ENCODE measurements at regions not wholly inside any gene's neighbourhood (a gene's known extent, or its start where the extent isn't known, plus 50 kb on each side); places are given as distances from the start of the nearest gene placed in this dataset.
A peak's percentile ranks its signal among the peaks of the same experiment; 100 is the strongest.

DNA sequence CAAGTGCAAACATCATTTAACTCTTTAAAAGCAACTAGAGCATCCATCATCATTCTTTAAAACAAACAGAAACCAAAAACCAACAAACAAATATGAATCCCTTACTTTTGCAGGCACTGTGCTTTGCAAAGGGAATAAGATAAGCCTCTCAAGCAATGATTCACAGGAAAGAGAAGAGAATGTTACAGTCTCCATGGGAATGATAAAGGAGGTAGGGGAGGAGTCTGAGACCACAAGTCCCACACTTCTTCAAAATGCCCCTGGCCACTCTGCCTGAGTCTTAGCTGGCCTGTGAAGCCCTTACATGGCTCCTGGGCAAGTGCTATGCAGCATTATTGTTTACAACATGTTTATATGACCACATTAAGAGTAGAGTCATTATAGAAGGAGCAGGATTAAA, 257.7 kb upstream of the MARCKS start:
- no peak for DNase-seq

DNA sequence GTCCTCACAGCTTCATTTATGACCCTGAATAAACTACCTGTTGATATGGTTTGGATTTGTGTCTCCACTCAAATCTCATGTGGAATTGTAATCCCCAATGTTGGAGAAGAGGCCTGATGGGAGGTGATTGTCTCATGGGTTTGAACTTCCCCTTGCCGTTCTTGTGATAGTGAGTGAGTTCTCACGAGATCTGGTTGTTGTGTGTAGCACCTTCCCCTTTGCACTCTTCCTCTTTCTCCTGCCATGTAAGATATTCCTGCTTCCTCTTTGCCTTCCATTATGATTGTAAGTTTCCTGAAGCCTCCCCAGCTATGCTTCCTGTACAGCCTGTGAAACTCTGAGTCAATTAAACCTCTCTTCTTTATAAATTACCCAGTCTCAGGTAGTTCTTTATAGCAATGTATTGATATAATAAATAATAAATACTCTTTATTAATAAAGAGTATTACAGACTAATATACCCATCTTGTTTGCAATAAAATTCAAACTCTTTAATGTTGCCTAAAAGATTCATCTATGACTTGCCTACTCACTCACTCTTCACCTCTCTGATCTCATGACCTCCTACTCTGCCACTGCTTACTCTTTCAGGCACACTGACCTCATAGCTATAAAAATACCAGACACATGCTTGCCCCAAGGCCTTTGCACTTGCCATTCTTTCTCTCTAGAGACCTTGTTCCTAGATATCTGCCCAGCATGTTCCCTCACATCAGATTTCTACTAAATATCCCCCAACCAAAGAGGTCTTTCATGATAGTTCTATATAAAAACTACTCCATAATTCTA, 256.4 kb upstream of the MARCKS start:
- DNase-seq: peak; percentile 62

DNA sequence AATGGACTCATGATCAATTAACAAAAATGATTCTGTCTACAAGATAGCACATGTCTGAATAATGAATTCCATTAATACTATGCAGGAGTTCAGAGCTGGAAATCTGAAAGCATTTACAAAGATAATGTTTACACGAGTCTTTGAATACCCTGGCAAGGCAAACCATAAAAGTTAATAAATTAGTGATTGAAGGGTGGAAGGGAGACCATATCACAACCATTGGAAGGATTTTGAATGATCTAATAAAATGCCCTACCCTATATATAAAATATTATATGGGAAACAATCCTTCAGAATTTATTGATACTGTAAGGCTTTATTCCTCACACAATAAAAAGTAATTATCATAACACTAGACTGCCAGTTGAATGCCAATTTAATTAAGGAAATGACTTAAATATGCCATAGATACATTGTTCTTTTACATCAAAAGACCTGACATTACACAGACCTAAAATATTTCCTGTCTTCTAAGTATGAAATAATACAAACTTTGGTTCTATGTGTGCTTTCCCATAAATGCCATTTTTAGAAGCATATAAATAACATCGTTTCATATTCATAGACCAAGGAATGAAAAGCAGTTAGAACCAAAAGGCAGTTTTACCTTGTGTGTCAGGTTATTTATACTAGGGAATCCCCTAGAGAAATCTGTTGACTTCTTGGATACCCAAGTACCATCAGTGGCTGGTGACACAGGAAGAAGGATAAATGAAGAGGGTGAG, 249.2 kb upstream of the MARCKS start:
- no peak for DNase-seq

DNA sequence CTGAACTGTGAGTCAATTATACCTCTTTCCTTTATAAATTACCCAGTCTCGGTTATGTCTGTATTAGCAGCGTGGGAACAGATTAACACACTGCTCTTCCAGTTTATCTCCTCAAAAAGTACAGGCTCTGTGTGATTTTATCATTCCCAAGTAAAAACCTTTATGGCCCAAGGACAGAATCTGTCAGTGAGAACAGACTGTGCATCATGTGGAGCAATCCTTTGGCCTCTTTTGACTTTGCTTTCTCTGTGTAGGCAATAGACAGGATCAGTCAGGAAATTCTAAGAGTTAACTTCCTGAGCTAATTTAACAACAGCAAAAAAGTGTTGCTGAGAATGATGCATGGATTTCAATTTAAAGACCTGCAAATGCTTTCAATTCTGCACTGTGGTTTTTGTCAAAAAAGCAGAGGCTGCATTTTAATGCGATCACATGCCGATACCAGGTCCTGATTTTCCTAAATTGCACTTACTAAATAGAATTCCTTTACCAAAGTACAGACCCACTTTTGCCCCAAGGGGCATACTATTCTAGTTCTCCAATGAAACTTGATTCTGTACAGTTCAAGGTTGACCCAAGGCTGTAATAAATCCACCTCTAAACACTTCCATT, 246.7 kb upstream of the MARCKS start:
- DNase-seq: no peak

DNA sequence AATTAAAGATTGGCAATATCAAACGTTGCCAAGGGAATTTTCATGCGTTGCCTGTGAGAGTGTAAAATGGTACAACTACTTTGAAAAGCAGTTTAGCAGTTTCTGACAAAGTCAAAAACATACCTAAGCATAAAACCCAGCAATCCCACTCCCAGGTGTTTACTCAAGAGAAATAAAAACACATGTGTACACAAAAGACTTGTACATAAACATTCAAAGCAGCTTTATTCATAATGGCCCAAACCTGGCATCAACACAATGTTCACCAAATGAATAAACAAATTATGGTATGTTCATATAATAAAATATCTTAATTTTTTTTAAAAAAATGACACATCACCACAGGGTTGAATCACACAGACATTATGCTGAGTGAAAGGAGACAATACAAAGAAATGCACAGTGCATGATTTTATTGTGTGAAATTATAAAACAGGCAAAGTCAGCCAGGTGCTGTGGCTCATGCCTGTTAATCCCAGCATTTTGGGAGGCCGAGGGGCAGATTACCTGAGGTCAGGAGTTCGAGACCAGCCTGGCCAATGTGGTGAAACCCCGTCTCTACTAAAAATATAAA, 240.4 kb upstream of the MARCKS start:
- DNase-seq: no peak

DNA sequence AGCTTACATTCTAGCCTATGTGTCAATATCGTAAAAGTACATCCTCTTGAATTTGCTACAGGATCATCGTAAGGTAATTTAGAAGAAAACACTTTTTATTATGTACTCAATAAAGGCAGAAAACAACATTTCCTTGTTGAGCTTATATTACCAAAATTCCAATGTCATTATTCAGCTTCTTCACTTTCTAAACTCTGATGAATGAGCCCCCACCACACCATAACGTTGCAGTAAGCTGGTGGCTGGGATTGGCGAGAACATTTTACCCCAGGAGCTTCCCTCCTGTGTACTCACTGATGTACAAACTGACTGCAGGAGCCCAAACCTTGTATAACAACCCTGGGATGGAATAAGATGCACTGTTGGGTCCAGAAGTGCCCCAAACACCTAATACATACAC, 238.1 kb upstream of the MARCKS start:
- no peak for DNase-seq

DNA sequence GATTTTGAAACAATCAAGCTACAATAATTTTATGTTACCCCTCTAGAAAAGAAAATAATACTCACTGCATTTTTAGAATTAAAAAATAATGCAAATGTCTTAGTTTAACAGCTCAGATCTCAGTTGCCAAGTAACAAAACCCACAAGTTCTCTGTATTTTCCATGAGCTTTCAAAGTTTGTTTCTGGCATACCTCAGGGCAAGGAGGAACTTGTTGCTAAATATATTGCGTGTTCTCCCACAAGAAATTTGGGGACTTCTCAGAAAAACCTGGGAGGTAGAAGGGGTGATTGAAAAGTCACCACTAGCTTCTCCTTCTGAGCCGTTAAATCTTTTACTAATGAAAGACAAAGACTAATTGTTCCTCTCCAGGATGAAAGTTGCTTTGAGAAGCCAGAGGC, 236.8 kb upstream of the MARCKS start:
- no peak for DNase-seq

DNA sequence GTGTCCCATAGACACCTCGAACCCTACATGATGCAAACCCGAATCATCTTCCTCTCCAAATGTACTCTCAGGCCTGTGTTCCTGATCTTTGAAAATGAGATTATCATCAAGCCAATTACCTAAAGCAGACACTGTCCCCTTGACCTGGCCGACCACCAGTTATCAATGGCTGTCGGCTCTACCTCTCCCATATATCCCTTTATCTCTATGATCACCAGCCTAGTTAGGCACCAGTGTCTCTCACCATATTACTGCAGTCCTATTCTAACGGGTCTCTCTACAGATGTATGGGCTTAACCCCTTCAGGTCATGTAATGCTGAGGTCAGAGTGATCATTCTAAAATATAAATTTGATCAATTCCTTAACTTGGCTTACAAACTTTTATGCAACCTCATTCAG, 234.9 kb upstream of the MARCKS start:
- no peak for DNase-seq

DNA sequence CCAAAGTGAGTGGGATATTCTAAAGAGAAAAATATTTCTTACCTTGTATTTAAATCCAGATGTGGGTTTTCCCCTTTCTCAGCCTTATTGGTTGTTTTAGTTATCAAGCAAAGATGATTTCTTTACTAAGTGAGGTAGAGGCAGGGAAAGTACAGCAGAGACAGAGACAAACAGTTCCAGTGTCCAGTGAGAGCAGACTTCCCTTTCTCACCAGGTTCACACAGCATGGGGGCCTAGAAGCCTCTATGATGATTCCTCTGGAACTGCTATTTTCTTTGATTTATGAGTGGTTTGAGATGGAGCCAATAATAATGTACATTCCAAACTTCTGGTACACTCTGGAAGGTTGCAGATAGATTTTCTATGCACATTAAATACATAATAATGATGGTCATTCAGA, 234.0 kb upstream of the MARCKS start:
- DNase-seq: no peak

DNA sequence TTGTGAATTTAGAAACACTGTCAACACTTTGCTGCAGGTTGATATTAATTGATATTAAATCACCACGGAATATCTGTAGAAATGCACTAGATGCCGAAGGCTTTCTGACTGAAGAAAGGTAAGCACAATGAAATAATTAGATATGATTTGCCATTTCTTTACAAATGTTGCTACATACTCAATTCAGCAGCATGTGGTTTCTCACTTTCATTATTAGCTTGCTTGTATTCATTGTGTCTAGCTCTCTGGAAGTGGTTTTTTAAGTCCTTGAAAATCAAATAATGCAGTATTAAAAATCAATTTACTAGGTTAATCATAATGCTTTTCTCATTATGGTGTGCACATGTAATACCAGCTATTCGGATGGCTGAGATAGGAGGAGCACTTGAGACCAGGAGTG, 231.3 kb upstream of the MARCKS start:
- no peak for DNase-seq

DNA sequence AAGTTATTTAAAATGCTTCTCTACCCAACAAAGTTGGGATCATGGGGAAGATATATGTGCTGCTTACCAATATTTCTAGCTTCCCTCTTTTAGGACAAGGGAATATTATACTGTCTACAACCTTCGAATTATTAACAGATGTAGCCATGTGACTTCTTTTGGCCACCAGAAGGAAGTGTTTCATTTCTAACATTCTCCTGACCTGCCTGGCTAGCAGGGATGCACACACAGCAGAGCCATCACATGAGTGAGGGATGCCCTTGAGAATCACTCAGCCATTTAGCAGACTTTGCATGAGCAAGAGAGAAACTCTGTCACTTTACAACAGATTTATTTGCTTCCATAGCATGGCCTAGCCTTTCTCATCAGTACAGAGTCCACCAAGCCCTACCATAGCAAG, 230.7 kb upstream of the MARCKS start:
- no peak for DNase-seq

DNA sequence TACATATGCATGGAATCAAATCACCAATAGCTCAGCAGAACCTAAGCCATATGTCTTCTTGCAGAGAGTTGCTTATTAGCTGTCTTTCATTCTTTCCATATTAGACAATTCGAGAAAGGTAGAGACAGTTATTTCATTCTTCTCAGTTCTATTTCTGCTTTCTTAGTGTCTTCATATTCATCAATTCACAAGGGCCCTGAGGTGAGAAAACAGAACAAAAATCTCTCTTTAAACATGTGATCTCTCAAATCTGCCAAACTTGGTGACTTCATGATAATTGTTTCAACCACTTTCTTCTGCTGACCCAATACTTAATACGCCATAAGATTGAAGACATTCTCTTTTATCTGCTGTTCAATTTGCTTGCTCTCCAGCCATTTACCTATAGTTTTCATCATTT, 229.7 kb upstream of the MARCKS start:
- no peak for DNase-seq

DNA sequence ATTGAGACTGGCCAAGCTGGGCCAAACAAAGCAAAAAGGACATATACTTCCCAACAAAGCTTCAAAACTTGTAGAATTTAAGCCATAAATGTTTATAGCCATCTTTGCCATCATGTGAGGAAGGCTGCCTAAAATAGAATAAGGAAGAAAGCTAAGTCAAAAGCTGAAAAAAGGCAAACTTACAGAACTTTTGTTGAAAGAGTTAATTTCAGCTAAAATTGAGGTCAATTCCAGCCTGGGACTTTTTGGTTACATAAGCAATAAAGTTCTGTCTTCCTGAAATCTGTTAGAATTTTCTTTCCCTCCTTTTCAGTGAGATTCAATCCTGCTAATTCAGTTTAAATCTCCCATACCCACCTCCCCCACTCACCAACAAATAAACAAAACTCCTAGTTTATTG, 227.9 kb upstream of the MARCKS start:
- DNase-seq: no peak

DNA sequence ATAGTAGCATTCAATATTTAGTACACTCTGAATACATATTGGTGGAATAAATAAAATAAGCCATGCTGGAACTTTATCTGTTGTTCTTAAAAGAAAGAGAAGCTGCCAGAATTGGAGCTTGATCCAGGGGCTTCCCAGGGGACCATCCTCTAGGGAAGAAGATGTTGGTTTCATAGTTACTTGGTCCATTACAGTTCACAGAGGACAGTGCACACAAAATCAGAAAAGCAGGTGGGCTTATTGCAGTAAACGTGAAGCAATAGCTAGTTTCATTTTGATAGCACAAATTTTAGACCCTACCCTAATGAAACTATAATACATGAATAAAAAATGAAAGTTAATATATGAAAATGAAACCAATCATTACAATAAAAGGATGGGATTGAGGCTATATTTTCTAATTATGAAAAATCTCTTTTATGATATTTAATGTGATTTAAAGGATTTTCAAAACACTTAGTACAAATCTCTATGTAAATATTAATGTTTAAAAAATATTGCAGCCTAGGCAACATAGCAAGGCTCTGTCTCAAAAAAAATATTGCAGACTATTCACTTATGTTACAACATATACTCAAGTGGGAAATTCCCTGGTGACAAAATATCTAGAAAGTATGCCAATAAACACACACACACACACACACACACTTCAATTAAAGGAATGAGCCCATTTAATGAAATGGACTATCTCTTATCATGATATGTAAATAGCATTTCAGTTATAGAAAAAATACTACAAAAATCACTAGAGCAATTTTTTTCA, 227.0 kb upstream of the MARCKS start:
- DNase-seq: no peak

DNA sequence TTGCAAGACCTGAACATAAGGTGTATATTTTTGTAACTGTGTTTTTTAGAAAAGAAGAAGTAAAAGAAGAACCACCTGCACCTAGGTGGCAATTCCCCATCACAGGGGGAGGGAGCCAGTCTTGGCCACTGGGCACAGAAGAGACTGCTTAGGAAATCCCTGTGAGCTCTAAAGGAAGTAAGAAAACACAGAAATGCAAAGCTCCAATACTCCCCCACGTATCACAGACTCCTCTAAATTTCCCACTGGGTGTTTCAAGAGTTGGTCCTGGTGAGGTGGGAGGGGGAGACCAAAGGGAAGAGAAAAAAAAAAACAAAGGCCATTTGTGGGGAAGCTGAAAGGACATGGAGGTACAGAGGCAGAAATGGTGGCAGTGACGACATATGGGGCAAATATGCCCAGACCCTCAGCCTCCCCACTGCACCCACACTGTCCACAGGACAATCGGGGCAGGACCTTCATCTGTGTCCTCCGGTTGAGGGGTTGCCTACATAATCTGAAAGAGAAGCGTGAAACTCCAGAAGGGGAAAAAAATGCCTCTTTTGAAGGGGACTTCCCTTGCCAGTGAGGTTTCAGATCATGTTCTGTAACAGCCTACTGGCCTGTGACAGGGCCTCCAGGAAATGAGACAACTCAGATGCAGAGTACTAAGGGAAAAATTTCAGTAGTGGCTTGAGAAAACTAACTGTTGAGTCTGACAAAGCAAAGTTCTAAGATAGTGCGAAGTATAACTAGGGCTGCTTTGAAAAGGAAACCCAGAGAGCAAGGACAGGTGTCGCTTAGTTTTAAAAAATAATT, 226.2 kb upstream of the MARCKS start:
- no peak for DNase-seq

DNA sequence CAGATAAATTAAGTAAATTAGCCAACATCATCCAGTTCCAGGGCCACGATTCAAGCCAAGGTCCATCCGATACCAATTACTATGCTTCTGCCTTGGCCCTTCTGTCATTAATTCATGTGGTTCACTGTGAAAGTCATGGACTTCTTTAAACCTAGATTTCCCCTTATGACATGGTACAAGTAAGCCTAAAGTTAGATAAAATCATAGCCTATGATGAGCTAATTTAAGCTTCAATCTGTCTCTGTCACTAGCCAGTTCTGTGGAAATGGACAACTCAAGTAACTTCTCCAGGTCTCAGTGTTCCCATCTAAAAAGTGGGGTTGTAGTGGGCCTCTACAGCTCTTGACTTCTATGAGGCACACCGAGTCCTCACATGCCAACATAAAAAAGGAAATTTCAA, 225.5 kb upstream of the MARCKS start:
- DNase-seq: no peak

DNA sequence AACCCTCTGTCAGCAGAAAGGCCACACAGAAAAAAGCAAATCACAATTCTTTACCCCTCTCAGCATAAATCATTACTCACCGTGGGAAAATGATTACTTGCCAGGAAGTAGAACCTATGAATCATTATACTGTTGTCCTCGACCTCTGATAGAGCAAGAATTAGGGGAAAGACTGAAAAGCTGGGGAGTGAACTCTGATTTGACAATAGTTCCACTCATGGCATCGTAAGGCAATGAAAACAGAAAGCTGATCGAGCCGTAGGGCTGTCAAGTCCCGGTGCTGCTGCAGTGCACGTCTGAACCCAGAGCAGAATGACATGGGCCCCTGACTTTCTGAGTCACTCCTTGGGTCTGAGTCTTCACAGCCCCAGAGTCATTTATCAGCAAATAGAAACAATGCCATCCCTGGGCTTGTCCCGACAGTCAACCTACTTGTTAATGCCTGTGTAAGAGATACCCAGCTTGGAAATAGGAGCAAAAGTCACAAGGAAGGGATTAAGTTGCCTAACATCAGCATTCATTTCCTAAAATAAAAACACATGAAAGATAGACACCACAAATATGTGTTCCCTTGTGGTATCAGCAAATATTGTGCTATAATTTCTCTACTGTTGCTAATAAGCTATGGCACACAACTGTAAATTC, 224.8 kb upstream of the MARCKS start:
- peak; percentile 80 for DNase-seq

DNA sequence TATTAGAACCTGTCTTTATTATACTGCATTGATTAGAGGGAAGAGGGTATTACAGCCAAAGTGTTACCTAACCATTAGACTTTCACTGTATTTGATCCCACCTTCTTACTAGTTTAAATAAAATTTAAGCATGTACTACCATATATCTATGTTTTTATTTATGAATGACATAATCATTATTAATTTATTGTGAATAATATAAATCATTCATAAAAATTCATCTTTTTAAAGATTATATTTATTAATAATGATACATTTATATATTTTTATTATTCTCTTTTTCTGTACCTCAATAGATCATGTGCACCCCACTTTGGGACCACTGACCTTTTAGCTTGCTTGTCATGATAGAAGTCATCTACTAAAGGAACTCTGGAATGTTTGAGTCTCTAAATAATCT, 223.5 kb upstream of the MARCKS start:
- DNase-seq: no peak

DNA sequence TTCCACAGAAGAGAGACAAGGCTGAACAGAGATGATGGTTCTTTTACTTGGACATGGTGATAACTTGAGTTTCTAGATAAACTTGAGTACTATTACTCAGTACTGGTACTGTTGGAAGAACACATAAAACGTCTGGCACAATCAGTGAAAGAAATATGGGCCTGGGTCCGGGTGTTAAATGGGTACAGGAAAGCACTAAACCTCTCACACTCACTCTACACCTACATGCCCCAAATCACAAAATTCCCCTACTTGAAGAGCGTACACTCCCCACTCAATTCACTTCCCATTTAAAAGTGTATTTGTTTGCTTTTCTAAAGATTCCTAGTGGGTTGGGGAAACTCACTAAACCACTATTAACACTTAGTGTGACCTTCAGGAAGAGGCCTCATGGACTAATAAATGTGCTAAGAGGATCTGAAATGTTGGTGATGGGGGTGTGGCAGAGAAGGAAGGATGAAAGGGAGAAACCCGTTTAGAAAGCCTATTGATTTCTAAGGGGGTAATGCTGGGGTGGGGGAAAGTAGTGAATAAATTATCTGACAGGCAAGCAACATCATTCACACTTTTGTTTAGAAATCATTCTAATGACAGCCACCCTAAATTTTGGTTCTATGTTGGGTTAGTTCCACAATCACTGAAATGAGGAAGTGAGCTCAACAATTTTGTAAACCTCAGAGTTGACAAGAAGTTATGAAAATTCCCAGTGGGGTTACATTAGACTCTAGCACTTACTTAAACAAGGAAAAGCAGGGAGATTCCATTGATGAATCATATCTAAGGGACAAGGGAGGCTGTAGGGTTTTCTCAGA, 222.6 kb upstream of the MARCKS start:
- DNase-seq: no peak

DNA sequence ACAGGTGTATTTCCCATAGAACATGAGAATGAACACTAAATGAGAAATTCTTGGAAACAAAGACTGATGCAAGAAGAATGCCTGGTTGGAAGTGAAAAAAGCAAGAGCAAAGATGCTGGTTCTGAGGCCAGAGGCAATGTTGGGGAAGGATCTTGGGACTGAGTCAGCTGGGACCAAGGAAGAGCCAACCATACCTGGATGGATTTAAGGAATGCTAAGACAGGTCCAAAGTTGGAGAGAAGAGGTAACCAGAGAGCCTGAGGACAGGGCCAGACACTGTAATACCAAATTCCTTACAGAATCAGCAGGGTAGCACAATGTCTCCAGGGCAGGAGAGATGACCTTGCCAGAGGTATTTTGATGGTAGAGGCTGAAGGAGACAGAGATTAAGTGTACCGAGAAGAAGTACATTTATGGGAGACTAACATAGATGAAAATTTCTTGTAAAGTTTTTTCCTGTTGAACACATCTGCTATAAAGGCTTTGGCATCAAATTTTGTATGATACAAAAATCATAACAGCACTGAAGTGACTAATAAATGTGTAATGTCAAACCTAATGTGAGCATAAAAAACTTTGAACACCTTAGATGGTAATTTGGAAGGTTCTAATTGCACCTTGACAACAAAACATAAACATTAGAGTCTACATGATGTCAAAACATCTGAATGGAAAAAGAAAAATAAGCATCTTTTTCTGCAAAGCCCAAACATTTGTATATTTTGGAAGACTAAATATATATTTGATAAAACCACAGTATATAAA, 221.7 kb upstream of the MARCKS start:
- peak; percentile 66 for DNase-seq

Measured in islet precursor cell (in vitro differentiated cells).